Fibroblast of skin of abdomen (primary cell): ENCODE measurements at regions not wholly inside any gene's neighbourhood (a gene's known extent, or its start where the extent isn't known, plus 50 kb on each side); places are given as distances from the start of the nearest gene placed in this dataset.
"Not testable (repeated sequence)": the region's sequence is repeated elsewhere in the genome, so short reads cannot be mapped to it uniquely, and the experiment has no call there.

Experiments used
- DNase-seq: peaks from one replicate; pipeline ENCODE4 v3.0.0-alpha.2; 2013

DNA sequence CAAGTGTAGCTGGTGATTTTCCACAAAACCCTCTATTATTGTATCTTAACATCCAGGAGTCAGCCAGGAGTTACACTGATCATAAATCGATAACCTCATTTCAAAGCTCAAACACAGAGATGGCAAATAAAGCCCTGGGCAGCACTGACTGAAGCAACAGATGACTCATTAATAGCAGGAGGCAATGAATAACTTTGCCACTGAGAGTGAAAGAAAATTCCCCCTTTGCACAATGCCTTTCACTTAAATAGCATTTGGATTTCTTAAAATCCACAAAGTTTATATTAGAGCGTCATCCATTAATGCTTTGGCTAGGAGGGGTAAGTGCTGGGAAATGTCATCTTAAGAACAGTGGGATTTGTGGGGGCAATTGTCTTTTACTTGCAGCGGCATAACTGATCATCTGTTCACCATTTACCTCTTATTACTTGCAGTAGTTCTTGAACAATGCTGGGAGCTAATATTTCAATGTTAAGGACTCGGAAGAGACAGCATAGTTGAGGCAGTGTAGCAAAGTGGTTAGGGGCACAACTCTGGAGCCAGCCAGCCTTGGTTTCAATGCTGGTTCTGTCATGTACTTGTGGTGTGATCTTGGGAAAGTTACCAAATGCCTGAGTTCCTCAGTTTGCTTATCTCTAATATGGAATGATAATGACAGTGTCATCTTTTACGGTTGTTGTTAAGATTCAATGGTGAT lies 630.4 kb upstream of the TBL1XR1 start:
- DNase-seq, result peak; percentile 89

DNA sequence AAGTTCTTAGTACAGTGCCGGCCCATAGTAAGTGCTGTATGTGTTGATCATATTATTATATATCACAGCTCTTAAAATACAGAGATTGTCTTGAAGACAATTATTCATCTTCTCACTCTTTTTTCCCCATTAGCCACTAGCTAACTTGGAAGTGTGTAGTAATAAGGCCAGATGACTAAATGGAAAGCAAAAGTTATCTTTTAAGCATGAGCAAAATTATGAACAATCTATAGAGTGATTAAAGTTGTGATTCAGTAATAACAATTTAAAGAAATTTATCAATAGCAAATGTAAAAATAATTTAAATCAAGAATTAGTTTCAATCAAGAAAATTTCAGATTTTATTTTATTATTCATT lies 630.9 kb upstream of the TBL1XR1 start:
- no peak for DNase-seq

DNA sequence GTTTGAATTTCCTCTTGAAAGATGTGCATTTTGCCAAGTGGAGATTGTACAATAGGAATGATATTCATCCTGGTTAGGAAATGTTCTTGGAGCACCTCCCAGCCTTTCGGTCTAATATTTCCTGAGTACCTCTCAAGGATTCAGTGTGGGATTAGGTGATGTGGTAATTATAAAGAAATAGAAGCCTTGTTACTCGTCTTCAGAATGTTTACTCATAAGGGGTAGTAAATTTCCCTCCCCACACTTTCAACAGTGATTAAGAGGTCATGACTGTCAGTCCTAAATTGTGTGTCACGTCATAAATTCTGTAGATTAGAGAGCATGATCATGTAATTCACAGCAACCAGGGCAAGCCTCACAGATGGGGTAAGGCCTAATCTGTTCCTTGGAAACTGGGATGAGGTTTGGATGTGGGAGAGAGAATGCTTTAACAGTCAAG lies 633.1 kb upstream of the TBL1XR1 start:
- peak; percentile 99 for DNase-seq

DNA sequence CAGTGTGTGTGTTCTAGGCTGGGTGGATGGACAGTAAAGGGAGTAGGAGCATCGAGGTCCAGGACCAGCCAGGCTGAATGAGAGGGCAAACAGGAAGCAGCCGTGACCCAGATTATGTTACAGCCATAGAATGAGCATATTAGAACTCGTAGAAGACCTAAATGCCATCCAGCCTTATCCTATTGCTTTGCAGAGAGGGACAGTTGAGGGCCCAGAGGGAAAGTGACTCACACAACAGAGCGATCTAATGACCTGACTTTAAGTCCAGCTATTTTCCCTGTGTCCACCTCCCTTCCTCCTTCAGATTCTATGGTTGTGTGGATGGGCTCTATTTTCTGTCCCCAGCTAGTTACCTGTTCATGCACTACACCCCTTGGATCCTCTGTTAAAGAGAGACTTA lies 634.1 kb upstream of the TBL1XR1 start:
- DNase-seq, result no peak

DNA sequence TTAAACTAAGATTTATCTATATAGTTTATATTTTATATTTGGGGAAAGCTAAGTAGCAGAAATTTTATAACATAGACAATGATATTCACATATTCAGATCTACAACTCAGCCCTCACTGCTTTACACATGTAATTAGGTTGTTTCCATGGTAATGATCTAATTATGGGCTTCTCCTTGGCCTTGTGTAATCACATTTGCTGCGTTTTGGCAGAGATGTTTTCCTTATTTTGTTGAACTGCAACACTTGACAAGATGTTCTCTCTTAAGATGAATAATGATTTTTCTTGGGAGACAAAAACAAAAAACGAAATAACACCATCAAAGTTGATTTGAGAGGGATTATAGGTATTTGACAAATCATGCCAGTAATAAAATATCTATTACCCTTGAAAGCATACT lies 635.6 kb upstream of the TBL1XR1 start:
- no peak for DNase-seq

DNA sequence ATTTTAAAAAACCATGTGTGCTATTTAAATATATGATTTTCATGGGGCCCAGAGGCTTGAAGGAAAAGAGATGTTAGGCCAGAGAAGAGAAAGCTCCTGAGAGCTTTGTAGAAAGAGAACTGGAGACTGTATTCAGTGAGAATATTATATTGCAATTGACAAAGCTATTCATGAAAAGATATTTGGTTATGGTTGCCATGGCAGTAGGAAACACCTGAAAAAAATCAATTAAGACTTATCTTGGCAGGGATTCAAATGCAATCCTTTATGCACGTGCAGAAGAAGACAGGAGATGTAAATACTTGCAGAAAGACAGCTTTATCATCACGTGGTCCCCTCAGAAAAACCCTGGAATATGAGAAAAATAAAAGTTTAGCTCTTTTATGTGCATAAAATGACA lies 636.0 kb upstream of the TBL1XR1 start:
- DNase-seq, result no peak

DNA sequence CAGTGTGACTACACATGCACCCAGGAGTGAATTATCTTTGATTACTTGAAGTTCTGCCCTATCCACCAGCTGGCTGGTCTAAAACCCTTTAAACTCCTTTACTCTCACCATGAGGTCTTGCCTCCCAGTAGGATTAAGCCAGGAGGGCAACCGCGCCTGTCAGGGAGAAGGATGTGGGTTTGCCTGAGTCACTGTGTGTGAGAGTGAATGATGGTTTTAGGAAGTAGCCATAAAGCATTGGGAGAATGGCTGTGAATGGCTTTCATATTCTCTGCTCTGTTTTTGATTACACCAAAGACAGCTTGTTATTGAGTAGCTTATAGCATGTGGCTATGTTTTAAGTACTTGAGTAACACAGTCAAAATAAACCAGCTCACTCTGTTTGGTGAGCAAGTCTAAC lies 637.7 kb upstream of the TBL1XR1 start:
- DNase-seq, result peak; percentile 98

DNA sequence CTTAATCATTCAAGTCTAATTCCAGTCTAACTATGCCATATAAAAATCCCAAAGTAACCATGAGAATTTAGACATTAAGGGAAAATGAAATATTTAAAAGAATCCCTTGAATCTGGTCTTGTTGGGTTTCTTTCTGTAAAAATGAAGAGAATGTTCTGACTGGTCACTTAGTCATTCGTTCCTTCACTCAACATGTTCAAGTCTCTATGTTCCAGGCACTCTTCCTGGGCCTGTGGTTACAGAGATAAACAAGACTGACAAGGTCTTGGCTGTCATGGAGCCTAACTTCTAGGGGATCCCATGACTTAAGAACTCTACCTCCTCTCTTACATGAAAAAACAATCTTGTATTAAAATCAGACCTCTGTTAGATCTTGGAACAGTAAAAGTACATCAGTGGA lies 638.6 kb upstream of the TBL1XR1 start:
- peak; percentile 93 for DNase-seq

DNA sequence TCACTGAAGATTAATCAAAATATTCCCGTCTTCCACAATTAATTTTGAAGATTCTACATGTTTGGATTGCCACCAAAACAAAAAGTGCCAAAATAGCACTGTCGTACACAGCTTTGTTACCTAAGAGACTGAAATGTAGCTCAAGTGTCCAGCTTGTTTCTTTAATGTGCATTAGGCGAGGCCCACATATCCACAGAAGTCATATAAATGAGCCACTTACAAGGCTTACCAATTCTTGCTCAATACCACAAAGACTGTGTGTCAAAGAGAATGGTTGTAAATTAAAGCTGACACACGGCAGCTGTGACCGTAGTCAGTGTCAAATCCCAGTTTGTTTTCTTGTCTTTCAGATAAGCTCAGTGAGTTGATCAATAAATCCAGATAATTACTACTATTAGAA lies 639.4 kb upstream of the TBL1XR1 start:
- DNase-seq, result no peak

DNA sequence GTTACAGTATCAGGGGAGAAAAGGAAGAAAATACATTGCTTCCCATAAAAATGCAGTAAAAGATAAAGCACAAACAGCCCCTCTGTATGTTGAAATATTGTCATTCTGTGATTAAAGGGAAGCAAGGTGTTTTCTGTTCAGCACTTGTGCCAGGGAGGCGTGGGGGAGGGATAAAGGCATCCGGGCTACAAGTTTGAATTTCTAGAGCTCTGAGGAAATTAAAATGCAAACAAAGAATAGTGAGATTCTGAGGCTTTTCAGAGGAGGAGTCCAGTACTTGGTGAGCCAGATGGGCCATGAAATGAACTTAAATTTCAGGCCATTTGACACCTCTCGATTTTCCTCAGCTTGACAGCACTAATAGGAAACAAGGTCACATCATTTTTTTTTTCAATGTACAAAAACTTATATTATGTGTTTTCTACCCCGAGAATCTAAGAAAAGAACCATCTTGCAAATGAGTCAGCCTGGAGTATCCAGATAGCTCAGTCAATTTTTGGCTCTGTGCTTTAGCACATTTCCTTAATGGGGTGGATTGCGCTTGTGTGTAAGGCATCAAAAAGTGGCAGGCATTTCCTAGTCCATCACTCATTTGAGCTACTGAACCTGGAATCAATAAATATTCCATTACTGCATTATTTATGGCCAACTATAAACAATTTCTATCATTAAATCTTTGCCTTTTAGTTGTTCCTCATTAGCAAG lies 640.8 kb upstream of the TBL1XR1 start:
- DNase-seq, result peak; percentile 44

DNA sequence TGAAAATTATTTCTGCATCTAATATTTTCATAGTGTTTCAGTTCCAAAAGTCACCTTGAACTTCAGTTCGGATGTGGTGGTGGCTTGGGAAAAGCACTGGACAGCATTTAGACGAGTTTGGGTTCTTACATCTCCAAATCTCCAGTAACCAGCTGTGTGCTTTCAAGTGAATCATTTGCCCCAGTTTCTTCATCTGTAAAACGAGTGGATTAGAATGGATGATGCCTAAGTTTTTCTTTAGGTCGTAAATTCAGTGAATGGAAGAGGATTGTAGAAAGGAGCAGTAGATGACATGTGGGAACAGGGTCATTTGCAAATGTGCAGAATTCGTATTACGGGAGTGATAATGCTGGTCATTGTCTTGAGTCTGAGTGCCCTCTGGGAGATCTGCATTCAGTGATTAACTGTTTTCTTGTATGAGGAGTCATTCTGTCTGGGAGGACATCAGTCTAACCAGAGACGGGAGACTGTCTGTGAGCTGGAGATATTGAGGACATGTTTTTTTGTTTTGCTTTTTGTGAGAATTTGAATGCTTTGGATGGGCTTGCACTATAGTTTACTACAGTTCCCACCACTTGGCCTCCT lies 641.6 kb upstream of the TBL1XR1 start:
- DNase-seq, result no peak

DNA sequence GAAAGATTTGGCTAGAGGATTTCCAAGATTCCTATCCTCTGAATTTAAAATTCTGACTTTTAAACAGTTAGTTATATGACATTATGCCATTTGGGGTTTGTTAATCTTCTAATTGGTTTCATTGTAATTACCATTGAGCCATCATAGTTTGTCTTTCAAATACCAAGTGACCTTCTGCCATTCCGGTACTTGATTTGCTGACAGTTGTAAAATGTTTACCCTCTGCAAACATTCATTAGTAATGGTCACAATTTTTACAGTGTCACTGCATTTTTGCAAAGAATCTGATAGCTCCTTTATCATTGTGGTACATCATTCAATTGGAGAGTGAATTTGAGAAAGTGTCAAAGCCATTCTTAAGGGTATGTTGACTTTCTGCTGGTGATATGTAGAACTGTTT lies 645.0 kb upstream of the TBL1XR1 start:
- DNase-seq, result no peak

DNA sequence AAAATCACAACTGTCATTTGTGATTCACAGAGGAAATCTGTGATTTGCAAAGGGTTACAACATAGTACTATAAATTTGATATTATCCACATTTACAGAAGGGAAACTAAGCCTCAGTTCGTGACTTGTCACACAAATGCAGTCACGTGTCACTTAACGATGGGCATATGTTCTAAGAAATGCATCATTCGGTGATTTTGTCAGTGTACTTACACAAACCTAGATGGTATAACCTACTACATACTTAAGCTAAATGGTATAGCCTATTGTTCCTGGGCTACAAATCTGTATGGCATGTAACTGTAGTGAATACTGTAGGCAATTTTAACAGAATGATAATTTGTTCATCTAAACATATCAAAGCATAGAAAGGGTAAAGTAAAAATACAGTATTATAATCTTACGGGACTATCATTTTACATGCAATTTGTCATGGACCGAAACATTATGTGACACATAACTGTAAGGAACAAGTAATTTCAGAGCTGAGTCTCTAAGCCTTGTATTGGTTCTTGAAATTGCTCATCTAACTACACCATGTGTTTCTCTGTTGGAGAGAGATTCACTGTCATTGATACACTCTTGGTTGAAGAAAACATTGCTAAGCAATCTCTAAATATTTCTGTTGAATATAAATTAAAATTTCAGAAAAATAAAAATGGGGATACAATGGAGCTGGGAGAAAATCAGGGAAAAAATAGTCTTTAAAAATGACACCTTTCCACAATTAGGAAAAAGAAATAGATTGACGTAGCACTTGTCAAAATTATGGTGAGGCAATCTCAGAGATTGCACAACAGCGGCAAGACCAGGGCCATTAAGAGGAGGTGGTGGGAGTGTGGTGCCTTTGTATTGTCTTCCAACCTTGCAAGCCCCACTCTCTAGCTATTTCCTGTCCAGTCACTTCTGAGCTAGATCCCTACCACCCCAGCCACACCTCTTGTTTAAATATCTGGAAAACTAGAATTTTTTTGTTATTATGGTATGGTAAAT lies 645.8 kb upstream of the TBL1XR1 start:
- no peak for DNase-seq

DNA sequence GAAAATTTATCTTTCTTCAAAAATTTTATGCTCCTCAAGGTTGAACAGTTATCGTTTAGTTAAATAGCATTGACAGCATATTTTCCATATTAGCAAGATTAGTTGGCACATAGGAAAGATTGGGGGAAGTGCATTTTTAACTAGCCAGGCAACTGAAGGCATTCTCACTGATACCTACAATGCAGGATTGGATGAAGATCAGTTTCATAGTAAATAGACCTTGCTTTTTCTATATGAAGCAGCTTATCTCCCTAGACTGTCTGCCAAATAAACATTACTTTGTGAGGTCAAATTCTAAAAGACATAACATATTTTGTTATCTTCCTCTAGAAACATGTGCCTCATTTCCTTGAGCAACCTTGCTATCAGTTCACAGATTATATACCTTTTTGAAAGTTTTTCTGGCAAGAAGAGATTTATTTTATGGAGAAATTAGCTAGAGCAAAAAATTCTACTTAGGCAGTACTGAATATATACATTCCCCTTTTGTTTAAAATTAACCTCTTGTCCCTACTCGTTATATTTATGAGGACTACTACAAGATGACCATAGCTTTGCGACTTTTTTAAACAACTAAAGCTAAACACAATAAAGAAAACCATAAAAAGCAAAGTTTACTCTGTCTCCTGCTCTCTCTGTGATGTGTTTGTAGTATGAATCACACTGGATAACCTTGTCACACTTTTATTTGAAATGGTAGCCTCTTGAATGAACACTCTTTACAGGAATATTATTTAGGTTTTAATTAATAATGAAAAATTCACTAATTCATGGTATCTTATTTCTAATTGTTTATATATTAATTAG lies 654.9 kb upstream of the TBL1XR1 start:
- peak; percentile 10 for DNase-seq

DNA sequence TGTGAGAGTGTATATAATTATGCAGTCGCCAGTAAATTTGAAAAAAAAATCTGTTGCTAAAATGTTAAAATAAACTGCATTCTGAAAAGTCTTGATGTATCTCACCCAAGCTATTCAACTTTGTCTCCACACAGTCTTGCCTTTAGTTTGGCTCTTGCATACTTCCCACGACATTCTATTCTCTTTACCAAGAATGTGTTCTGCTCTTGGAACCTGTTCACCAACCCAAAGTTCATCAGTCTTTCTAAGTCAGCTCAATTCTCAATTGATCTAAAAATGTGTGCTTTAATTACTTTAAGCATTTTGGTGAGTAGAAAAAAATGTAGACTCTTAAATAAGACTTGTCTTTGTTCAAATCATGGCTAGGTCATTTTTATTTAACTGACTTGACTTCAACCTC lies 657.7 kb upstream of the TBL1XR1 start:
- no peak for DNase-seq

DNA sequence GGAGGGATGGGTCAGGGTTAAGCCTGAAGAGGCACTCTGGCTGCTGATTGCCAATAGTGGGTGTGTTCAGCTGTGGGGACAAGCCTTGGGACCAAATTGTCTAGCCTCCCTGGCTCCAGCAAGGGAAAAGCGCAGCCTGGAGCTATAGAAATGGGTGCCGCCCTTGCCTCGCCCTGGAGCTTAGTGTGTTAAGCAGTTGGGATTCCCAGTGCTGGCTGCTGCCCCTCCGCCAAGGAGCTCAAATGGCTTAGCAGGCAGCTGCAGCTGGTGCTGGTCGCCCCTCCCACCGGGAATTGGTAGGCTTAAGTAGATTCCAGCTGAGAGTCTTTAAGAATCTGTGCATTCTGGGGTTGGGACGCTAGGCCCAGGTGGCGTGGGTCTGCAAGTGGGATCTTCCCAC lies 662.9 kb upstream of the TBL1XR1 start:
- DNase-seq, result no peak

DNA sequence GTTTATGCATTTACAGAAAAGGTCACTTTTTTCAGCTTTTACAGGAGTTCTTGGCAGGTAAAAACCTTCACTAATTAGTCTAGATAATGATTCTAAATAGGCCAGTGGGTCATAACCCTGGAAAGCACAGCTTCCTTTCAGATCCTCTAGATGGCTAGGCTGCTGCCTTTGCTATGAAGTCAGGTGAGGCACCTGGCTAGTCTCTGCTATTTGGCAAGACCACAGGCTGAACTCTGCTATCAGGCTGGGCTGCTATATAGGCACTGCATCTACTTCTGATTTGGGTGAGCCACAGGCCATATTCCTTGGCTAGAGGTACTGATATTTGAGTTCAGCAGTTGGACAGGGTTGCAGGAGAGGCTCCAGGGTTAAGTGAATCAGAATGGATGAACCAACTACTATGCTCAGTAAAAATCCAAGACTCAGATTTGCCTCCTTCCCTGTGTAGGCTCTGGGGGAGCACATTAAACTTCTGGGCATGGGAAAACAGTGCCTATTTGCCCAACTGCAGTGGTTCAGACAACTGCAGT lies 665.7 kb upstream of the TBL1XR1 start:
- DNase-seq, result no peak

DNA sequence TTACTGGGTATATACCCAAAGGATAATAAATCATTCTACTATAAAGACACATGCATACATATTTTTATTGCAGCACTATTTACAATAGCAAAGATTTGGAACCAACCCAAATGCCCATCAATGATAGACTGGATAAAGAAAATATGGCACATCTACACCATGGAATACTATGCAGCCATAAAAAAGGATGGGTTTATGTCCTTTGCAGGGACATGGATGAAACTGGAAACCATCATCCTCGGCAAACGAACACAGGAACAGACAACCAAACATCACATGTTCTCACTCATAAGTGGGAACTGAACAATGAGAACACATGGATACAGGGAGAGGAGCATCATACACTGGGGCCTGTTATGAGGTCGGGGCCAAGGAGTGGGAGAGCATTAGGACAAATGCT lies 665.0 kb upstream of the KCNMB2 start:
- DNase-seq, result not testable (repeated sequence)

DNA sequence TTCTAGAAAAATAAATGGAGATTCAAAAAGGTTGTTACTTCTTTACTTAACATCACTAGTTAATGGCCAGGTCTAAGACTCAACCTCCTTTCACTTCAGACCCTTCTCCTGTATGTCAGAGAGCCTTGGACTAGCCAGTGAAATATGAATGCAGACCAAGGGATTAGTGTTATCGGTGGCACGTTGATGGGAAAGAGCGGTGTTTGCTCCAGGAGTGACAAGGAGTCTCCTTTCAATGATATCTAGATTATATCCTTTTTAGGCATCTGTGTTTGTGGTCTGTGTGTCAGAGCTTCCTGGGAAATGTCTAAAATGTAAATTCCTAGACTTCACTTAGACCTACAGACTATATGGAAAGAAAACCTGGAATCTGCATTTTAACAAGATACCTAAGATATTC lies 658.0 kb upstream of the KCNMB2 start:
- peak; percentile 25 for DNase-seq

DNA sequence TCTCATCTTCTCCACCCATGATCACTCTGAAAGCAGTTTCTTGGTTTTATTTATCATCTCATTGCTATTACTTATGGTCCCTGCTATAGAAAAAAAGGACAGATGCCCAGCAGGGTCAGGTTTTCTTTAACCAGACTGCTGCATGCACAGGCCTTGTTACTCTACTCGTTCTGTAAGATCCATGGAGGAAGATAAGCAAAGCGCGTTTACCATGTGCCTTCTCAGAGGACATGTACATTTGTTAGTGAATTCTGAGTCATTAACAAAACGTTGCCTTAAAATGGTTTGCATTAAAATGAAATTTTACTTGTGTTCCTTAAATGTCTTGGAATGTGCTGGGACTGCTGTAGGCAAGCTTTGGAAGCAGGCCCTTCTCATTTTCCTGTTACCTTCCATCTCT lies 657.3 kb upstream of the KCNMB2 start:
- peak; percentile 9 for DNase-seq

DNA sequence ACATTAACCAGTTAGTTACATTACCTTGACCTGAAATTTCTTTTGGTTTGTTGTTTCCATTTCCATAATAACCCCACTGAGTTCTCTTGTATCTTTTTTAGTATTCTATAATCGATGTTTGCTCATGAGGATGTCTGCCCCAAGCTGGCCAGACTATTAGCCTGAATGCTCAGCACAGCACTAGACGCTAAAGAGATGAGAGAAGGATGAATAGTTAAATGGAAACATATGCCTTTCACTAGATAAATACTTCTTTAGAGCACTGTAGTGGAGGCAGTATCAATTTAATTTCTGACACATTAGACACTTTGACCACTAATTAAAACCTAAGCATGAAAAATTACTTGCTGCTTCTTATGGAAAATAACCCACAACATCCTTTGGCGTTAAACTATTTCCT lies 654.9 kb upstream of the KCNMB2 start:
- peak; percentile 61 for DNase-seq
